Activated gamma-delta T cell treated with Interleukin-2 at 50 U/mL for 16 hours (primary cell): ENCODE measurements at regions not wholly inside any gene's neighbourhood (a gene's known extent, or its start where the extent isn't known, plus 50 kb on each side); places are given as distances from the start of the nearest gene placed in this dataset.
"Not testable (repeated sequence)": the region's sequence is repeated elsewhere in the genome, so short reads cannot be mapped to it uniquely, and the experiment has no call there.

Experiments used
- DNase-seq: peaks from one replicate; pipeline ENCODE4 v3.0.0-alpha.2; 2020

DNA sequence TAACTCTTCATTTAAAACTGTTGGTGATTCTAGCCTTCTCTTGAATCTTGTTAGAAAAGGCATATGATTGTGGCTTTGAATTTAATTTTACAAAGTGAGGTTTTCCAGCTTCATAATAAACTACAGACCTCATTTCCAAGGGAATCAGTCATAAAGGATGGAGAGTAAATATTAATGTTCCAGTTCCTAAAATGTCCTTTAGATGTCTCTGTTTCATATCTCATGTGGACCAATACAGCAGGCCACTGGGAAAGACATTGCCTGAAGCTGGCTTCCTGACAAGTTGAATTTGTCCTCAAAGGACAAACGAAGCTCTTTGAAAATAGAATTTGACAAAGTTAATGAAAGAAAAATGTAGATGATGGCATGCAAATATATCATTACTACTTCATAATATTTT lies 125.4 kb downstream of the ZNF330 start:
- DNase-seq = no peak

DNA sequence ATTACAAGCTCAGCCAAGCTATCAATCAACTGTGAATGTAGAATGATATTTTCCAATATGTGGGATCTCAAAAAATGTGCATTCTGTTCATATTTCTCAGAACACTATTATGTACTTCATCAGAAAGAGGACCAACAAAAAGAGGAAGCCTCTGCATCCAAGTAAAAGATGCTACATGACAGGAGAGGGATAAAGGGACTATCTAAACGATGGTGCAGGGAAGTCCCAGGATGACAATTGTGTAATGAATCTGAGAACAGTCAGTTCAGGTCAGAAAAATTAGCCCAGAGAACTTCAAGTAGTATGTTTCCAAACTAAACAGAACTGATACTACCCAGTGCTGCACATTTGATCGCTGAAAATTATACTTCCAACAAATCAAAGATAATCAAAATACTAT lies 127.0 kb downstream of the ZNF330 start:
- no peak for DNase-seq

DNA sequence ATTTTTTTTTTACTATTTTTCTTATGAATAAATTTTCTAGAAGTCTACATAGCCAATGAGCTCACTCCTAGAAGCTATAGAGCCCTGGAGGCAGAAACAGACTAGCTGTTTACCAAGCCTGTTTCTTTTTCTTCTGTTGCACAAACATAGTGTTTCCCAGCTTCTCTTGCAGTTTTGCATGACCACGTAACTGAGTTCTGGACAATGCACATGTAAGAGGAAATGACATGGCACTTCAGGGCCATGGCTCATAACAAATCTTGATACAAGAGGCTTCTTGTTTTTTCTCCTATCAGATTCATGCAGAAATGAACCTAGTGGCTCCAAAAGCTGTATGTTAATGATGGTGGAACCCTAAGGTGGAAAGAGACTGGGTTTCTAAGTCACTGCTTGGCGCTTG lies 127.4 kb downstream of the ZNF330 start:
- no peak for DNase-seq

DNA sequence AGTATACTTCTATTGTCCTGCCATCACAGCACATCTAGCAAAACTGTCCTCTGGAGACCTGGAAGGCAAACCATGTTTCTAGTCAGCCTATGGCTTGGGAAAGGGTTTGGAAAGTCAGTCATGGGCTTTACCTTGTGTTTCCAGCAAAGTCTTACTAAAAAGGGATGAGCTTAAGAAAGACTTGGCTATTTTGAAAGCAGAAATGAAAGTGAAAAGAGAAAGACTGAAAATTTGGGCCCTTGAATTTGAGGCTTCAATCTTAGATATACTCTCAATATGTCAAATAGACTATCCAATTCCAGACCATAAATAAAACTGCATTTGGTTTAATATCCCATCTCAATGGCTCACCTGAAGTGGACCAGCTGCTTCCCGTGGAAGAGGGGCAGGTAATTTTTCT lies 127.9 kb downstream of the ZNF330 start:
- no peak for DNase-seq

DNA sequence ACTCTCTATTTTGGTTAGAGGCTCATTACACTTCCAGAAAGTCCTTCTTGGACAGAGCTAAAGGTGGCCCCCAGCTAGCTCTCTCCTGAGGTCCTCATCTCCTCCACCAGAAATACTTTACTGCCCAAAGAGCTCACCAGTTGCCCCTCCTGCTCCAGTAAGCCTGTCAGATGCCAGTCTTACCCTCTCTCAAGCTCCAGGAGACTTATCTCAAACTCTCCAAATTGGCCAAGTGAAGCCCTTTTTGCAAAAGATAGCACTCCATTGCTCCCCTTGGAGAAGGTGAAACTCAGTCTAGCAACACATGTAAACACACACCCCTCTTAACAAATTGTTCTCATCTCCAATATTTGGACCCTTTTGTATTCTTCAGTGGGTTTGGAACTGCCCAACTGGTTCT lies 128.5 kb downstream of the ZNF330 start:
- no peak for DNase-seq

DNA sequence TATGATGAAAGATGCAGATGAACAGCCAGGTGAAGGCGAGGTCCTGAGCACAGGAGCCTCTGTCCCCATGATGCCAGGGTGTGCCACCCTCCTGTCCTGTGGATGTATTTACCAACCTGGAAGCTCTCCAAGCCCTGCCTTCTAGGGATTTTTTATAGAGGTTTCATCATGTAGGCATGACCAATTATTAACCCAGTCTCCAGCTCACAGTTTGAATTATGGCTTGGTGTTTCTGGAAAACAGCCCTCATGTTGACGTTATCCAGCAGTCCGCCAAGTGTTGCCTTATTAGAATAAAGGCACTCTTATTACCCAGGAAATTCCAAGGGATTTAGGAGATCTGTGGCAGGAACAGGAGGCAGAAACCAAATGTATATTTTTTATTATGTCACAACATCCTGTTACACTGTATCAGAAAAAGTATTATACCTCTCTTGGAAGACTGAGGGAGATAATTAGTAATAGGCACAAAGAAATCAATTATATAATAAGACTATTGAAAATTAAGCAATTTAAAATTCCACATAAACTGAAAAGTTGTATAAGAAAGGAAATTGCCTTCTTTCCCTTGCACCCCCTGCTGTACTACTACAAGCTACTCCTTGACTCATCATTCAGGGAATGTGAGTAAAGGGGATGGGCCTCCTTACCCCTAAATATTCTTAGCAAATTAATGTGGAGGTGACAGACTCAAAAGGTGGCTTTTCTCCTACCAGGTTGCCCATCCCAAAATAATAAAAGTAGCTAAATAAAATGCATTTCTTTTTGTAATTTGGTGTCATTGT lies 129.6 kb downstream of the ZNF330 start:
- no peak for DNase-seq

DNA sequence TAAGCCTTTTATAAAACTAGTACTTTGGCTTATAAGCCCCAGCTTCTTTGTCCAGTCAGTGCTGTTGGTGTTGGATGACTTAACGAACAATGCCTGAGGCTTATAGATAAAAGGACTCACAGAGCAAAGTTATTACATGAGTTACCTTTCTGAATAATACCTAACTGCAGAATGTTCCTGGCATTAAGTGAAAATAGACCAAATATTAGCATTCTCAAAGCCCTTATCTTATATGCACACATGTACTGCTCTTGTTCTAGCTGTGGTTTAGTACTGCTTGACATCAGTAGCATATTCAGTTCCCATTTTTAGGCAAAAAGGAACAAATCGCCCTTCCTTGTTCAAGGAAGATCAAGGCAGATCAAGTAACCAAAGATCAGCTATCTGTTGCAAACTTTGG lies 131.6 kb downstream of the ZNF330 start:
- DNase-seq = no peak

DNA sequence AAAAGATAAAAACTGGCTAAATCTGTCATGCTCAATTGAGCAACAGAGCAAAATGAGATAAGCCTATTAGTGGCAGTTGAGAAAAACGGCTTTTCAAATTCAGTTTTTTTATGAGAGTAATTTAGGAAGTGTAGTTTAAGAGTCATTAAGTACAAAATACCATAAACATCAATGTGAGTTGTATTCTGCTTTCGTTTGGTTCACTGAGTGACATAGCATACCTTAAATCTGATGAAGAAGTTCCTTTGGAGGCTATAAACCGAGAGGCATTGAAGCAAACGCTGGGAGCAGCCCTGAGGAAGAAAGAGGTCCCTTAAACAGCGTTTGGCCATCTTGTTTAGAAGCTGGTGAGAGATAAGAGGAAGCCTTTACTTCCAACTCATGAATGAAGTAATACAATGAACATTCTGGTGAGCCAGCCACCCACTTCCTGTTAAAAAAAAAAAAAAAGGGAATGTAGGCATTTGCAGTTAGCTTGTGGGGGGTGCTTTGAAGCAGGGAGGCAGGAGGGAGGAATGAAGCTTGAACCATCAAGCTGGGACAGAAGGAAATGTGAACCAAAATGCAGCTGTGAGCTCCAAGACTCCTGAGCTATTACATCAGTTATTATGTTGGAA lies 132.3 kb downstream of the ZNF330 start:
- DNase-seq = no peak

DNA sequence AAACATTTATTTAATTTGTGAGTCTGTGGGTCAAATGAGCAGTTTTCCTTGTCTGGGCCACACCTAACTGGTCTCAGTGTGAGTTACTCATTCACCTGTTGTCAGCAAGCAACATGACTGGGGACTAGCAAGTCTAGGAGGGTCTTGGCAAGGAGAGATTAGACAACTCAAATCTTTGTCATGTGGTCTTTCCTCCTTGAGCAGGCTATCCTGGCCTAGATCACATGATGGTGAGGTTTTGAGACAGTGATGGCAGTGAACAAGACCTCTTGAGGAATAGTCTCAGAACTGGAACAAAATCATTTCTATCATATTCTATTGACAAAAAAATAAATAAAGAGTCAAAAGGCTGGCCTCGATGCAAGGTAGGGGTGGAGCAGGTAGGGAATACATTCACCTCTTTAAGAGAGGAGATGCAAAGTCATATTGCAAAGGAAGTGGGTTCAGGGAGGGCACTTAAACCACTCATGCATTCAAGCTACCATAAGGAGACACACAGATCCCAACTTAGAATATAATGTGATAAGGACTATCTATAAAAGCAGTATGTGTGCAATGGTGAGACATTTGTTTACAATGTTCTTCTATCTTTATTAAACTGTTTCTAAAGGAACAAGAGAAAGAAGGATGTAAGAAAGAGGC lies 135.7 kb downstream of the ZNF330 start:
- DNase-seq = no peak

DNA sequence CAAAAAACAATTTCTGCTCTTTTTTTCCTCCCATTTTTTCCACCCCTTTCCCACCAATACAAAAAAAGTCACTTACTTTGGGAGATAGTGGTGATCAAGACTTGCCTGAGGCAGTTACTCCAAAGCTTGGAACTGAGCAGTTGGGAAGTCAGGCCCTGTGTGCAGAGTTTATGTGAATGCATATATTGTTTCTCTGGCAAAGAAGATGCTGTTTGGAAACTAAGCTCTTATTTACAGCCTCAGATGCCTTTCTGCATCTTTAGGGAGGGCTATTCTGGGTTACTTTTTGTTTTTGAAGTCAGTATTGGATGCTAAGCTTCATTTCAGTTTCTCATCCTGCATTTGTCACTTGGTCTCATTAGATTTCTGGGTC lies 136.3 kb downstream of the ZNF330 start:
- no peak for DNase-seq

DNA sequence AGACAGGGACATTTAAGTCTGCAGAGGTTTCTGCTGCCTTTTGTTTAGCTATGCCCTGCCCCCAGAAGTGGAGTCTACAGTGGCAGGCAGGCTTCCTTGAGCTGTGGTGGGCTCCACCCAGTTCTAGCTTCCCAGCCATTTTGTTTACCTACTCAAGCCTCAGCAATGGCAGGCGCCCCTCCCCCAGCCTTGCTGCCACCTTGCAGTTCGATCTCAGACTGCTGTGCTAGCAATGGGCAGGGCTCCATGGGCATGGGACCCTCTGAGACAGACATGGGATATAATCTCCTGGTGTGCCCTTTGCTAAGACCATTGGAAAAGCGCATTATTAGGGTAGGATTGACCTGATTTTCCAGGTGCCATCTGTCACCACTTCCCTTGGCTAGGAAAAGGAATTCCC lies 147.5 kb downstream of the ZNF330 start:
- DNase-seq = not testable (repeated sequence)

DNA sequence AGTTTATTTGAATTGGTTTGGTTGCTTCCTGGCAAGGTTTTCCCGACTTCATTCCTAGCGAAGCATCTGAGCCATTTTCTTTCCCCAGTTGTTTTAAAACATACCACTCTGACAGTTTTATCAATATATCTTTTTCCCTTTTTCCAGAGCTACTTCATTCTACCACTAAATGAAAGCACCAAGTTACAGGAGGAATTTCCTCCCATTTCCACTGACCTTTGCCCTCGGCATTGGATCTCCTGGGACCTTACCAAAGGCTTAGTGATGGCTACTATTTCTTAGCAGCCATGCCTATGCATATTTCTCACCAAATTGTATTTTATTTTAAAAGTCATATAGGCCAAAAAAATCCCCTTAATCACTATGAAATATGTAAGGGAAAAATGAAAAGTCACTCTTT lies 150.5 kb downstream of the ZNF330 start:
- DNase-seq = no peak

DNA sequence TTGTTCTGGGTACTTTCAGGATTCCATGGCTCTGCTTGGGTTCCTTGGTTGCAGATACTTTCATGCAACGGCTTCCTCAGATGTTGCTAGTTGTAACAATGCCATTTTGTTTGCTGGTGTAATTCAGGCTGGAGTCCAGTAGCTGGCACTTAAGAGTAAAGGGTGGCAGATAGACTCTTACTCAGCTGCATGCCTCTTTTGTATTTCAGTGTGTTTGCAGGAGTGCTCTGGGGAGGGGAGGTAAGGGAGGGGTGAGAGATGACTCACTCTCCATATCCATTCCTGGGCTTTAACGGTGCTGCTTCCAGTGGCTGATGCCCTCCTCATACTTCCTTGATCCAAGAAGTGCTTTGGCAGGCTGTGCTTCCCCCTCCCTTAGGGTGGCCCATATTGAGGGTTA lies 155.2 kb downstream of the ZNF330 start:
- DNase-seq = no peak

DNA sequence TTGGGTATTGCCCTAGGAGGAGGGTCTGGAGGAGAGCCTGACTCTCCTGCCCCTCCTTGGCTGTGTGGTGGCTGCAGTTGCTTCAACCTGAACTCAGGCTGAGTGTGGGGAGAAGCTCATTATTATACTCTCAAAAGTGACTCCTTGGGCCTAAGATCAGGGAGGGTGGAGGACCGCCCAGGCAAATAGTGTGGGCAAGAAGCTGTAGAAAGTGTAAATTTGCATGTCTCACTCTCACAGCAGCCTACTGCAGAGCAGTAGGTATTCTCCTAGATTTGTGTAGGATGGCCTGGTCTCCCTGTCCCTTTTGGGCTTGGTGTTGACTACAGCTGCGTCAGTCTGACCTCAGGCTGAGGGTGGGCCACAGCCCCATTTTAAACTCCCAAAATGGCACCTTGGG lies 156.1 kb downstream of the ZNF330 start:
- no peak for DNase-seq

DNA sequence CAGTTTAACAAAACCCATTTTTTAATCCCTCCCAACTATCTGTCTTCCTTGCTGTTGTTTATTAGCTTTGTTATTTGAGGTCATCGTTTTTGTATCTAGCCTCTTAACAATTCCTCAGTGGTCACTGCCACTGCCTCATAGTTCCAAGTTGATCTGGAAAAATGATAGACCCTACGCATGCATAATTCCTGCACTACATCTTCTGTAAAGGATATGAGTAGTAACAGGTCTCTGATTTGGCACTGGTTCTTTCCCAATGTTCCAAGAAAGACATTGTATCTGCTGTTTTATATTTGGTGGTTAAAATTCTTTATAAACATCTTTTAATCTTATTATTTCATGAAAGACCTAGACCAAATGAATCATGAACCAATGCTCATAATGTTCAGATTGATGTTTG lies 166.6 kb downstream of the ZNF330 start:
- no peak for DNase-seq

DNA sequence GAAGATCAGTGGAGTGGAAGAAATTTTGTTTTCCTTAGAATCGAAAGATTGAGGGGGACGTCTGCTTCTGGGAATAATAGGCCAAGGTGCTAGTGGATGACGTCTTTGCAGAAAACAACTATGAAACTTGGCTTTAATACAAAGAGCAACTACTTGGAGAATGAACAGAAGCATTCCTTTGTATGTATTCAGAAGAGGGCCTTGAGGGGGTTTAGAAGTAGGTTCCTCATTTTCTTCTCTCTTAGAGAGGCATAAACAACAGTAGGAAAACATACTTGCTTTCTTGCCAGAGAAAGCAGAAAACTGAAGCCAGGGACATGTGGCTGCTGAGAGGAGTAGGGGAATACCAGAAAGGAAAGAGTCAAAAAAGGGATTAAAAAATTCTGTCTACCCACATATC lies 167.8 kb downstream of the ZNF330 start:
- no peak for DNase-seq

DNA sequence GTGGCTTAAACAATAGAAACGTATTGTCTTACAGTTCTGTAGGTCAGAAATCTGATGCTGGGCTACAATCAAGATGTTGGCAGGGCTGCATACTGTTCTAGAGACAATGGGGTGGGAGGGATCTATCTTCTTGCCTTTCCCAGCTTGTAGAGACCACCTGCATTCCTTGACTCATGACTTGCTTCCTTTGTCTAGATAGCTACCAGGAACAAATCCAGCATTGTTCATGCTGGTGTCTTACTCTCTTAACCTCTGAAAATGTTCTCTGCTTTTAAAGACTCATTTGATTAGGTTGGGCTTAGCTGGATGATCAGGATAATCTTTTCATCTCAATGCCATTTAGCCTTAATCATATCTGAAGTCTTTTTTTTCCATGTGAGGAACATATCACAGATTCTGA lies 169.0 kb downstream of the ZNF330 start:
- no peak for DNase-seq

DNA sequence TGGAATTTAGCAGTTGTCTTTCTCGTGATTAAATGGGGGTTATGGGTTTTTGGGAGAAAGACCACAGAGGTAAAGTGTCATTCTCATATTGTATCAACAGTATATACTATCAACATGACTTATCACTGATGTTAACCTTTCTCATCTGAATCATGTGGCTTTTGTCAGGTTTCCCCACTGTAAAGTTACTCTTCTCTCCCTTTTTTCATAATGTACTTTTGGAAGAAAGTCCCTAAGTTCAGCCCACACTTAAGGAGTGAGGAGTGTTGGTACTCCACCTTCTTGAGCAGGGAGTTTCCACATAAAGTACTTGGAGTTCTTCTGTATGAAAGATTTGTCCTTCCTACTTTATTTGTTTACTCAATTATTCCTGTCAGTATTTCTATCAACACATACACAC lies 169.9 kb downstream of the ZNF330 start:
- DNase-seq = no peak

DNA sequence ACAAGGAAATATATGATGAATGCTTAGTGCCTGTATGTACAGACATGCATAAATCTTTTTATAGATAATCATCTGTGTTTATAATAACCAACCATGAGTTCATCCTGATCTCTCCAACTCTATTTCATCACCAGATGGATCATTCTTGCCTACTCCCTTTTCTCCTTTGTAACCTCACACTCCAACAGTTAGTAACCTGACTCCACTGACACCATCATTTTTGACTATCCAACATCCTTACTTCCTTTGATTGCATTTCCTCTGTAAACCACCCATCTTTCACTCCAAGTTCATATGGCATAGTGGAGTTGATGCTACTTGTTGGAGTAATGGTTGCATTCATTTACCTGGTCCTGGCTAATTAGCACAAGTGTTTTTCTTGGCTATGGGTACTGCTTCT lies 170.6 kb downstream of the ZNF330 start:
- DNase-seq = no peak

DNA sequence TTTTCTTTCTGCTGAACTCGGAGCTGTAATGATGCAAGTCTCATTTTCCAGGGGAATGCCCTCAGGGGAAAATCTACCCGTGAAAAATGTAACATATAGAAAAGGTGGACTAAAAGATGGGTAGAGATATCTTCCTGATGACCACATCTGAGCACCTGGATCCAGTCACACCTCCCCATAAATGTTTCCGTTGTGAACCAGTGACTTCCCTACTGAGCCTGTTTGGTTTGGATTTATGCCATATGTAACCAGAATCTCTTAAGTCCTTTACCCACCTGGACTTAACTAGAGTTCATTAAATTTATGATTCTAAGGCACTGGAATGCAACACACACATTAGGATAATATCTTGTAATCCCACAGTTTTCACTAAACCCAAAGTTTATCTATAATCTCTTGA lies 171.1 kb downstream of the ZNF330 start:
- DNase-seq = no peak

DNA sequence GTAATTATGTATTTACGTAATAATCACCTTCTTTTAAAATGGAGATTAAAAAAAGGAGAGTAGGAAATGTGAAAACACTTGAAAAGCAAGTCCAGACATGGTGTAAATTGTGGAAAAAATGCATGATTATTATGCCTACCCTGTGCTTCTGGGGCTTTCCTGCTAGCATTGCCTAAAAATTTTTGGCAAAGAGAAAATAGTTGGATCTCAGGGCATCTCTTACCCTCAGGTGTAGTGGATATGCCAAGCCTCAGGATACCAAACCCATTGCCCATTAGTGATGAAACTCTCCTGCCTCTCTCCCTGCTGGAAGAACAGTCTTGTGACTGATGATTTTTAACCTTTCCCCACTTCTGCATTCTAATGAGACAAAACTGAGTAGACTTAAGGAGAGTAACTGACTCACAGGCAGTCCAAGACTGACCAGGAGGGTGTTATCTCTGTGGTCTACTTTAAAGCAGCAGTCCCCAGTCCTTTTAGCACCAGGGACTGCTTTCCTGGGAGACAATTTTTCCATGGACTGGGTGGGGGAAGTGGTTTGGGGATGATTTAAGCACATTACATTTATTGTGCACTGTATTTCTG lies 174.6 kb downstream of the ZNF330 start:
- DNase-seq = no peak

DNA sequence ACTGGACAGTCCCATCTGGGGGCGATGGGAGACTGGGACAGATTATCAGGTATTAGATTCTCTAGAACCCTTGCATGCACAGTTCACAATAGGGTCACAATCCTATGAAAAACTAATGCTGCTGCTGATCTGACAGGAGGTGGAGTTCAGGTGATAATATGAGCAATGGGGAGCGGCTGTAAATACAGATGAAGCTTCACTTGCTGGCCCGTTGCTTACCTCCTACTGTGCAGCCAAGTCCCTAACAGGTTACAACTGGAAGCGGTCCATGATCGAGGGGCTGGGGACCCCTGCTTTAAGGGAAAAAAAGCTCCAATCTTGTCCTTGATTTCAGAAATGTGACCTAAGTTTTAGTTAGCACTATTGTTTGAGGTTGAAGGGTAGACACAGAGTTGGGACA lies 175.2 kb downstream of the ZNF330 start:
- DNase-seq = no peak

DNA sequence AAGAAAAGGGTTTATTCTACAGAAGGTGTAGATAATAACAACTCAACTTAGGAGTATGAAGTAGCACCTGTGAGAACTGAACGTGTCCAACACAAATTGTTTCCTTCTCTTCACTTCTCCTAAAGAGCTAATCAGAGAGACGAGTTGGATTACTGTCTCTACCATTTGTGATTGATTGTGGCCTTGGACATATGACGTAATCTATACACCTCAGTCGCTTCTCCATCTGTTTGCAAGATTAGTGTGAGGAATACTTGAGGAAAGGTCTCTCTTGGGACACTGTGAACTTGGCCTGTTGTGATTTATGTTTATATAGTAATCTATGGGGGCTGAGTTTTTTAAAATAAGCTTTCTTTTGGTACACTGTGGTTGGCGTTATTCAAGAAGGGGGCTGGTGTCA lies 182.0 kb downstream of the ZNF330 start:
- no peak for DNase-seq

DNA sequence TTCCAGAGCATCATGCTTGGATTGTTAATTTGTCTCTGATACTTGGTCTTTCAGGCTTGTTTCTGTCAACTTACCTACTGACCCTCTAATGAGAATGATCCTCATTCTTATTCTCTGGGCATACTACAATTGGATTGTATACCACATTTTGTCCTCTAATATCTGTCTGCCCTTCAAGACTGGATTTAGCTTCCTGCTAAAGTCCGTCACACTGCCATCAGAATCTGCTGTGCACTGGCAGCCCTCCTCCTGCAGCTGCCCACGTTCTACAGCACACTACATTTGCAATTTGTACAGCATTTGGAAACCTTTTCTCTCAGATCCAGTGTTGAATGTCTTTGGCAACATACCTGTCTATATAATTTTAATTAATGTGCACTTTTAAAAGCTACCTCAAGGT lies 183.1 kb downstream of the ZNF330 start:
- DNase-seq = no peak
